Heart left ventricle (tissue), 16 donors: ENCODE measurements at regions not wholly inside any gene's neighbourhood (a gene's known extent, or its start where the extent isn't known, plus 50 kb on each side); places are given as distances from the start of the nearest gene placed in this dataset.

ENCODE experiments used
- ATAC-seq, 4 donors: fragments of 200-7000 bp; cut with Tn5 transposase; one replicate each; pipeline ENCODE4 v1.9.1; 2020 to 2022; ENCODE audit warnings: moderate library complexity in 4 of 4, mild to moderate bottlenecking in 3 of 4, moderate number of reproducible peaks in 1 of 4
- DNase-seq, 5 donors: peaks; one replicate each; pipeline ENCODE4 v3.0.0-alpha.2; 2020
- H3K27ac ChIP-seq, 12 donors: fragments of 200-600 bp; sonication (generic) in 4 of 12; one replicate each; pipeline versions ENCODE4 v1.5.0 to v1.8.0; 2016 to 2022; ENCODE audit warnings: mild to moderate bottlenecking in 2 of 12
- H3K27me3 ChIP-seq, 9 donors: fragments of 200-600 bp; sonication (generic) in 2 of 9; one replicate each; pipeline versions ENCODE4 v1.5.1 to v1.8.0; 2016 to 2022; ENCODE audit warnings: mild to moderate bottlenecking in 3 of 9
- H3K36me3 ChIP-seq, 9 donors: fragments of 200-600 bp; sonication (generic) in 2 of 9; one replicate each; pipeline versions ENCODE4 v1.5.0 to v1.8.0; 2018 to 2022; ENCODE audit warnings: mild to moderate bottlenecking in 2 of 9
- H3K4me1 ChIP-seq, 12 donors: fragments of 200-600 bp; sonication (generic) in 4 of 12; one replicate each; pipeline versions ENCODE4 v1.5.0 to v1.8.0; 2016 to 2022; ENCODE audit warnings: mild to moderate bottlenecking in 3 of 12
- H3K4me3 ChIP-seq, 12 donors: fragments of 200-600 bp; sonication (generic) in 4 of 12; one replicate each; pipeline versions ENCODE4 v1.5.0 to v1.8.0; 2017 to 2022; ENCODE audit warnings: mild to moderate bottlenecking in 9 of 12, moderate library complexity in 4 of 12
- H3K9me3 ChIP-seq, 12 donors: fragments of 200-600 bp; sonication (generic) in 4 of 12; one replicate each; pipeline versions ENCODE4 v1.5.0 to v1.8.0; 2016 to 2022; ENCODE audit warnings: mild to moderate bottlenecking in 1 of 12
- POLR2A ChIP-seq, 2 donors: fragments of 450-650 bp; IDR thresholded peaks; one replicate each; pipeline ENCODE4 v1.6.1; 2017; ENCODE audit warnings: antibody characterized with exemption in 2 of 2, mild to moderate bottlenecking in 2 of 2, moderate library complexity in 2 of 2
- WGBS, 4 donors: extraction: QIAGEN DNeasy Blood & Tissue Kit in 2 of 4; methylation state at CpG; one replicate each; pipeline versions ENCODE4 v1.1.5 to v1.1.7; 2013 to 2018; 5-methylcytosine and 5-hydroxymethylcytosine counted together
- intact Hi-C, 10 donors: fragments of 100-400 bp; cut with DNase I; formaldehyde crosslinking; loops; one replicate each; pipeline versions ENCODE4 v1.11.1 to v1.14.2; 2022
- TF ChIP-seq, protein P1 (sequence below), 12 donors: fragments of 200-600 bp; sonication (generic) in 4 of 12; IDR thresholded peaks; one replicate each; pipeline versions ENCODE4 v1.5.0 to v1.8.0; 2018 to 2022; ENCODE audit warnings: antibody characterized with exemption in 12 of 12, mild to moderate bottlenecking in 5 of 12
- donor health status: ischemic (EF 13 %, LVEDD 7.1; RV severe dilation, severe dysfunction).
- donor health status: healthy with polysubstance abuse.
- donor health status: DM: no; HTN: yes; CAD: no.
- donor health status: DM: no; HTN: no; CAD: no.
- donor health status: ischemic (EF 25% LVEDD 6.9; RV normal size, moderate dysfunction).
- donor health status: ischemic (EF 25% LVEDD 5.7; RV mildly dilated, moderate dysfunction).
- donor health status: healthy.
- donor health status: DM: yes; HTN: yes; CAD: no.
- donor health status: ischemic (EF 35%, LVEDD 5.7; RV mildly dilated, moderate dysfunction).
- donor health status: nonischemic (EF 11% LVEDD 7.7; RV severe dilation, severe dysfunction).
- donor health status: DM: yes; HTN: yes; CAD: no.
- donor health status: PGD.
- donor health status: ischemic (EF 29% LVEDD 5.4; RV normal size, mild dysfunction).
- donor health status: nonischemic (EF 23%, LVEDD 6.1; RV moderate dilation, normal function).

DNA sequence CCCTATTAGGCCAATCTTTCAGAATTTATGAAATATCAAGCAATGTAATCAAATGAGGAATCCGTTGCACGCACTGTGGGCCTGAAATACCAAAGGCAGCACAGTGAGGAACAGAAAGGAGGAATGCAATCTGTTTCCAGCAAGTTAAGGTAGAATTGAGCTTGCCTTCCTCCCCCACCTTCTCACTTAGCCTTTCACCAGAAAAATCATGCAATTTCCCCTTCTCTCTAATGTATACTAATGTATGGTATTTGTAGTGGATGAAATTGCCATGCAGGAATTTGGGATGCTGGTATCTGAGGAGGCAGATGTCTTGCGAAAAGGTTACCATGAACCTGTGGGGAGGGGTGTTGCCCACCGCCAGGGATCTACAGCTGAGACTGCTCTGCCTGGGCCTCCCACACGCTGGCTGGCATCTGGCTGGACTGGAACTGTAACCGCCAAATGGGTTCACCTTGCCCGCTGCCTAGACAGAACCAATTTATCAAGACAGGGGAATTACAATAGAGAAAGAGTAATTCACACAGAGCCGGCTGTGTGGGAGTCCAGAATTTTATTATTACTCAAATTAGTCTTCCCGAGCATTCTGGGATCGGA, 222.4 kb upstream of the MYLIP start:
- Histone ChIP-seq H3K27ac (no peak overlapping the region), H3K9me3 (no peaks in the 10 kb centered on the region), H3K4me1 (peaks cover 0 to 19% (median 0%) of the 10 kb centered on the region in 12 donors), H3K27me3 (no peaks in the 10 kb centered on the region), H3K4me3 (no peak overlapping the region), H3K36me3 (no peaks in the 10 kb centered on the region)
- ATAC-seq: no peak
- TF ChIP-seq POLR2A (IDR thresholded peaks at IDR 0.05): no peak
- 96 to 97% (median 97%) methylated on average over 10 of the region's 10 CpGs for WGBS, 4 donors
- intact Hi-C loops: no loop called here
- DNase-seq: no peak

DNA sequence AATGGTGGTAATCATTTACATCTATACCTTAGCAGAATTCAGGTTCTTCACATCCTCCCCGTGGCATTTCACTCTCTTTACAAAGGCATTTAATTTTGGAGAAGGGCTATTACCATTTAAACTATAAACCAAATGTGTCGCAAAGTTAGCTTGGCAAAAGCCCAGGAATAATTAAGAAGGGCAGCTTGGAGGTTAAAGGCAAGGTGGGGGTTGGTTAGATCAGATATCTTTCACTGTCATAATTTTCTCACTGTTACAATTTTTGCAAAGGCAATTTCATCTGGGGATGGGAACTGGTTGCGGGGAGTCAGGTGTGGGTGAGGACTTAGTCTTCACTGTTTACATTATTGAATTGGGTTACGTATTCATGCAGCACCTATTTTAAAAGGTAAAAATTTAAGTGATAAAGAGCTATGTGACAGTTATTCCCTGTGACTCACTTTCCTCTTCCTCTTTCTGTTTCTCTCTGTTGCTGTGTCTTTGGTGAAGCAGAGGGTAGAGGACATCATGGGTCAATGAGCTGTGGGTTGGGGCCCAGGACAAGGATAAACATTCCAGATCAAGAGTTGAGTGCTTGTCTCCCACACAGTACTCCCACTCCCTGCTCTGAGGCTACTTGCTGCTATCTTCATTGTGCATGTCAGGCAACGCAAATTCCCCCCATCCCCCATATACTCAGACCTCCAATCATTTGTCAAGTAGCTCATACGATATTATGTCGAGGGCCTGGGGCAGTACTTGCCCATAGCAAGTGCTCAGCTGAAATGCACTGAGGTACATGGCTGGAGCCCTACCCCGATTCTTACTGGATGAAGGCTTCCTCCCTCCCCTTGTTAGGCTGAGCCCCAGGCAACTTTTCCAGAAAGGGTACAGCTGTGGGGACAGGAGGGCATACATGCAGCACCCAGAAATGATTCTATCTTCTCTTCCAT, 223.1 kb upstream of the MYLIP start:
- no peak for ATAC-seq
- 79 to 86% (median 81%) methylated on average over 8 of the region's 8 CpGs for WGBS, 4 donors

DNA sequence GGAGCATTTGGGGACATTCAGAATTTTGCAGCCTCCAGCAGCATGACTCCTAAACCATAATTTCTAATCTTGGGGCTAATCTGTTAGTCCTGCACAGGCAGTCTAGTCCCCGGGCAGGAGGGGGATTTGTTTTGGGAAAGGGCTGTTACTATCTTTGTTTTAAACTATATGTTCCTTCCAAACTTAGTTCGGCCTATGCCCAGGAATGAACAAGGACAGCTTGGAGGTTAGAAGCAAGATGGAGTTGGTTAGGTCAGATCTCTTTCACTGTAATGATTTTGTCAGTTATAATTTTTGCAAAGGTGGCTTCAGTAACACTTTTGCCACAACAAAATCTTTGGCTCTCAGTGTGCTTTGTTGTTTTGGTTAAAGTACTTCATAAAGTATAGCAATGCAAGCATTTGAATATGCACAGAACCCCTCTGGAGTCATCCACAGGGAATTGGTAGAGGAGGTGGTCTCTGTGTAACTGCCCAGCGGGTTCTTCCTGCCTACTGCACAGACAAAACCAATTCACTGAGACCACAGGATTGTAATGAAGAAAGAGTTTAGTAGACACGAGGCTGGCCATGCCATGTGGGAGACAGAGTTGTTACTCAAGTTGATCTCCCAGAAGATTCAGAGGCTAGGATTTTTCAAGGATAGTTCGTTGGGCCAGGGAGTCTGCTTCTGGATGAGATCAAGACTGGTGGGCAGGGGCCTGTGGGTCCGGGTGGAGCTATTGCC, 224.1 kb upstream of the MYLIP start:
- no peaks in the 10 kb centered on the region for H3K27me3 ChIP-seq
- H3K4me1 ChIP-seq: peaks cover 0 to 32% (median 0%) of the 10 kb centered on the region in 12 donors
- WGBS, 4 donors: 86 to 96% (median 88%) methylated on average over 6 of the region's 6 CpGs
- ATAC-seq (no peak), DNase-seq (no peak)
- no peaks in the 10 kb centered on the region for H3K9me3 ChIP-seq
- no peak overlapping the region for H3K4me3 ChIP-seq
- intact Hi-C loops: no loop called here
- TF ChIP-seq POLR2A (IDR thresholded peaks at IDR 0.05): no peak
- TF ChIP-seq, protein P1, sequence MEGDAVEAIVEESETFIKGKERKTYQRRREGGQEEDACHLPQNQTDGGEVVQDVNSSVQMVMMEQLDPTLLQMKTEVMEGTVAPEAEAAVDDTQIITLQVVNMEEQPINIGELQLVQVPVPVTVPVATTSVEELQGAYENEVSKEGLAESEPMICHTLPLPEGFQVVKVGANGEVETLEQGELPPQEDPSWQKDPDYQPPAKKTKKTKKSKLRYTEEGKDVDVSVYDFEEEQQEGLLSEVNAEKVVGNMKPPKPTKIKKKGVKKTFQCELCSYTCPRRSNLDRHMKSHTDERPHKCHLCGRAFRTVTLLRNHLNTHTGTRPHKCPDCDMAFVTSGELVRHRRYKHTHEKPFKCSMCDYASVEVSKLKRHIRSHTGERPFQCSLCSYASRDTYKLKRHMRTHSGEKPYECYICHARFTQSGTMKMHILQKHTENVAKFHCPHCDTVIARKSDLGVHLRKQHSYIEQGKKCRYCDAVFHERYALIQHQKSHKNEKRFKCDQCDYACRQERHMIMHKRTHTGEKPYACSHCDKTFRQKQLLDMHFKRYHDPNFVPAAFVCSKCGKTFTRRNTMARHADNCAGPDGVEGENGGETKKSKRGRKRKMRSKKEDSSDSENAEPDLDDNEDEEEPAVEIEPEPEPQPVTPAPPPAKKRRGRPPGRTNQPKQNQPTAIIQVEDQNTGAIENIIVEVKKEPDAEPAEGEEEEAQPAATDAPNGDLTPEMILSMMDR (IDR thresholded peaks at IDR 0.05): no peak
- no peak overlapping the region for H3K27ac ChIP-seq
- H3K36me3 ChIP-seq: no peaks in the 10 kb centered on the region

More for the DNA sequence above, 223.1 kb upstream of the MYLIP start:
- Histone ChIP-seq H3K27me3 (no peaks in the 10 kb centered on the region), H3K27ac (no peak overlapping the region), H3K4me1 (peaks cover 0 to 27% (median 0%) of the 10 kb centered on the region in 12 donors), H3K9me3 (no peaks in the 10 kb centered on the region), H3K36me3 (no peaks in the 10 kb centered on the region), H3K4me3 (no peak overlapping the region)
- no peak for DNase-seq
- no peak for TF ChIP-seq POLR2A (IDR thresholded peaks at IDR 0.05)
- TF ChIP-seq, protein P1 (IDR thresholded peaks at IDR 0.05): no peak
- intact Hi-C loops: no loop called here

- Histone ChIP-seq H3K27ac (no peak overlapping the region), H3K9me3 (no peaks in the 10 kb centered on the region), H3K27me3 (no peaks in the 10 kb centered on the region), H3K36me3 (no peaks in the 10 kb centered on the region), H3K4me3 (no peak overlapping the region), H3K4me1 (peaks cover 0 to 46% (median 7%) of the 10 kb centered on the region in 12 donors)
- intact Hi-C loops: no loop called here
- ATAC-seq (no peak), DNase-seq (no peak)
- TF ChIP-seq, protein P1 (IDR thresholded peaks at IDR 0.05): no peak
- WGBS, 4 donors: 73 to 79% (median 76%) methylated on average over 13 of the region's 13 CpGs
Measured at GRCh38 chr6:15901141-15902115, 227.5 kb upstream of the MYLIP start.
